Keratinocyte (primary cell): ENCODE measurements at regions not wholly inside any gene's neighbourhood (a gene's known extent, or its start where the extent isn't known, plus 50 kb on each side); places are given as distances from the start of the nearest gene placed in this dataset.

Experiments
- CTCF ChIP-seq, 3 experiments: IDR thresholded peaks in 1 of 3; conservative IDR thresholded peaks in 1 of 3; optimal IDR thresholded peaks in 1 of 3; 2 replicates in 2 of 3; 3 replicates in 1 of 3; pipeline versions ENCODE3 to v1.5.1; 2011; ENCODE audit warnings: low read length in 3 of 3, mild to moderate bottlenecking in 3 of 3, moderate library complexity in 2 of 3, control low read depth in 1 of 3, inconsistent platforms in 1 of 3; ENCODE audit not compliant: insufficient read depth in 2 of 3; ENCODE audit errors: extremely low read depth in 1 of 3
- EZH2 ChIP-seq: IDR thresholded peaks from one replicate; pipeline ENCODE4 v1.6.1; 2012; ENCODE audit warnings: inconsistent platforms, mild to moderate bottlenecking, low read length, moderate library complexity

- no peak for TF ChIP-seq CTCF (optimal IDR thresholded peaks at IDR 0.05 in 1 of 3, IDR thresholded peaks at IDR 0.05 in 1 of 3, conservative IDR thresholded peaks at IDR 0.05 in 1 of 3; ENCODE audit: extremely low read depth in 1 of 3, insufficient read depth in 2 of 3, low read length in 3 of 3)
- TF ChIP-seq EZH2 = no peak
Observed at GRCh38 chr2:182522972-182523473, 96.2 kb upstream of the PDE1A start.
